Fibroblast of the aortic adventitia (primary cell): ENCODE measurements at regions not wholly inside any gene's neighbourhood (a gene's known extent, or its start where the extent isn't known, plus 50 kb on each side); places are given as distances from the start of the nearest gene placed in this dataset.
"Not testable (repeated sequence)": the region's sequence is repeated elsewhere in the genome, so short reads cannot be mapped to it uniquely, and the experiment has no call there.

ENCODE experiments used
- DNase-seq: peaks from one replicate; pipeline ENCODE4 v3.0.0-alpha.2; 2010; ENCODE audit warnings: low read depth
- H3K4me3 ChIP-seq: 2 replicates; pipeline ENCODE4 v1.5.1; 2011; ENCODE audit warnings: low read depth, mild to moderate bottlenecking, control low read depth, low read length, moderate library complexity
- TF ChIP-seq, protein P1 (sequence below): IDR thresholded peaks from 2 replicates; pipeline ENCODE4 v1.5.1; 2011; ENCODE audit warnings: mild to moderate bottlenecking, low read length, control low read depth, inconsistent platforms; ENCODE audit not compliant: insufficient read depth

DNA sequence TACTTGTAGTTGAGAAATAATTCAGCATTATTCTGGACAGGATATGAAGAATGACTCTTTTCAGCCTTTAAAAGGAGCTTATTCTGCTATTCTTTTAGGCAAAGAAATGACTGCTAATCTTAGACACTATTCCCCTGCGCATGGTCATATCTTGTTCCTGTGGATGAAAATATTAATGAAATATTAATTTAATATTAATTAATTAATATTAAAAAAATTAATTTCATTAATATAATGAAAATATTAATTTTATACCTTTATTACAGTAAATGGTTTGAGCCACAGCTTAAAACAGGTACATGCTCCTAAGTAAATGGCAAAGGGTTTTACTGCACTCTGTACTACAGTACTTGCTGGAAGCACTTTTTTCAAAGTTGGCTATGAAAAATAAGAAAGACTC is 890.1 kb upstream of the PIK3C3 start:
- H3K4me3 ChIP-seq: no peak overlapping the region
- DNase-seq: no peak
- TF ChIP-seq, protein P1, sequence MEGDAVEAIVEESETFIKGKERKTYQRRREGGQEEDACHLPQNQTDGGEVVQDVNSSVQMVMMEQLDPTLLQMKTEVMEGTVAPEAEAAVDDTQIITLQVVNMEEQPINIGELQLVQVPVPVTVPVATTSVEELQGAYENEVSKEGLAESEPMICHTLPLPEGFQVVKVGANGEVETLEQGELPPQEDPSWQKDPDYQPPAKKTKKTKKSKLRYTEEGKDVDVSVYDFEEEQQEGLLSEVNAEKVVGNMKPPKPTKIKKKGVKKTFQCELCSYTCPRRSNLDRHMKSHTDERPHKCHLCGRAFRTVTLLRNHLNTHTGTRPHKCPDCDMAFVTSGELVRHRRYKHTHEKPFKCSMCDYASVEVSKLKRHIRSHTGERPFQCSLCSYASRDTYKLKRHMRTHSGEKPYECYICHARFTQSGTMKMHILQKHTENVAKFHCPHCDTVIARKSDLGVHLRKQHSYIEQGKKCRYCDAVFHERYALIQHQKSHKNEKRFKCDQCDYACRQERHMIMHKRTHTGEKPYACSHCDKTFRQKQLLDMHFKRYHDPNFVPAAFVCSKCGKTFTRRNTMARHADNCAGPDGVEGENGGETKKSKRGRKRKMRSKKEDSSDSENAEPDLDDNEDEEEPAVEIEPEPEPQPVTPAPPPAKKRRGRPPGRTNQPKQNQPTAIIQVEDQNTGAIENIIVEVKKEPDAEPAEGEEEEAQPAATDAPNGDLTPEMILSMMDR: no peak

DNA sequence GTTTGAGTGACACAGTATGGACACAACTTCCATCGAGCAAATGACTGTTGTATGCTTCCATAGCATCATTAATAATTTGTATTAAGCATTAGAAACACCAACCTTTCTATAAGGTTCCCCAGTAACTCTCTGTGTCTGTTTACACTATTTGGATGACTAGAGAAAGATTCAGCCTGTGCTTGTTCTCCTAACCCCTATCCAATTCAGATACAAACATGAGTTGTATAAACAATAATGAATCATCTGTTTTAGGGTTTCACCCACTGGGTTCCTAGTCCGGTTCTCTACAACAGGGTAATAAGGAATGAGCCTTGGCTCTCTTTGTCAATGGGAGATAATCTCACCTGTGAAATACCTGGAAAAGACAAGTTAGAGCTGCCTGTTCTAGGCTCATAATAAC is 894.1 kb upstream of the PIK3C3 start:
- DNase-seq: no peak
- H3K4me3 ChIP-seq: no peak overlapping the region
- TF ChIP-seq, protein P1: no peak

DNA sequence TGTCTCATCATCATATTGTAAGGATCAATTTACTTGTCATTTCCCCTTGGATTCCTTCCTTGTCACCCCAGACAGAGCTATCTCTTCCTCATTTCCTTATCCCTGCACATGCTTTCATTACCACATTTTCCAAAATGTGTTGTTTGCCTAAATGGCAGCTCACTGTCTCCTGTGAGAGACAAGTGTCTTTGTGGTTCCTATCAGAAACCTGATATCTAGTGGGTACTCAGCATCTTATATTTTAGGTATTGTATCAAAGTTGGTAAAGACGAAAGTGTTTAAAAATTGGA is 896.0 kb upstream of the PIK3C3 start:
- H3K4me3 ChIP-seq: no peak overlapping the region
- TF ChIP-seq, protein P1: no peak
- DNase-seq: no peak

DNA sequence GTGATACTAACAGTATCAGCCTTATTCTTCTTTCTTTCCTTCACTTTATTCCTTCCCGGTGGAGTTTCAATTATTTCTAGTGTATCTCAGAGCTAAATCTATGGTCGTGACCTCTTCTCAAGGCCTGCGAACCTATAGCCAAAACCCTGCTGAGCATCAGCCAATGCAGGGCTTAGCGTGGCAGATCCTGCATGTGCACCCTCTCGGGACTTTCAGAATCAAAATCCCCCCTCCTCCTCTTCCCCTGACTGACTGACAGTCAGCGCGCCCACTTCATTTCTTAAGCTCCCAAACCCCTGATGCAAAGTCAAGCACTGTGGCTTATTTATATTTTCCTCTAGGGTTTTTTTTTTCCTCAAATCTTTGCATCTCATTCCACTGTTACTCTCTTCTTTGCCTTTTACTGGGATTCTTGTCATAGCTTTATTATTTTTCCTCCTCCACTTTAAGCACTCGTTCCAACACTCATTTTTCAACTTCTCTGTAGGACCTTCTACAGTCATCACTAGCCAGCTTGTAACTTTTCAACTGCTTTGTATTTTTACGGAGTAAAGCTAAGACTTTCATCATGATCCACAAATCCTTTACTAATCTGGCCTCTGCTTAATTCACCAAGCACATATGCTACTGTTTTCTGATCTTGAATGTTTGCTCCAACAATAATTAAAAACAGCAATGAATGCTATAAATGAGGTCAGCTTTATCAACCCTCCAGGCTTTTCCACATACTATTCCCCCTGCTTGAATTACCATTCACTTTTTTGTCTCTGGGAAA is 896.5 kb upstream of the PIK3C3 start:
- DNase-seq: no peak
- TF ChIP-seq, protein P1: no peak
- no peak overlapping the region for H3K4me3 ChIP-seq

DNA sequence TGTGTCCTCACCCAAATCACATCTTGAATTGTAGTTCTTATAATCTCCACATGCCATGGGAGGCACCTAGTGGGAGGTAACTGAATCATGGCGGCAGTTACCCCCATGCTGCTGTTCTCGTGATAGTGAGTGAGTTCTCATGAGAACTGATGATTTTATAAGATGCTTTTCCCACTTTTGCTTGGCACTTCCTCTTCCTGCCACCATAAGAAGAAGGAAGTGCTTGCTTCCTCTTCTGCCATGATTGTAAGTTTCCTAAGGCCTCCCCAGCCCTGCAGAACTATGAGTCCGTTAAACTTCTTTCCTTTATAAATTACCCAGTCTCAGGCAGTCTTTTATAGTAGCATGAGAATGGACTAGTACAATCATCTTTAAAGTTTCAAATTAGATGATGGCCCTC is 902.4 kb upstream of the PIK3C3 start:
- no peak overlapping the region for H3K4me3 ChIP-seq
- DNase-seq: no peak
- TF ChIP-seq, protein P1: no peak

DNA sequence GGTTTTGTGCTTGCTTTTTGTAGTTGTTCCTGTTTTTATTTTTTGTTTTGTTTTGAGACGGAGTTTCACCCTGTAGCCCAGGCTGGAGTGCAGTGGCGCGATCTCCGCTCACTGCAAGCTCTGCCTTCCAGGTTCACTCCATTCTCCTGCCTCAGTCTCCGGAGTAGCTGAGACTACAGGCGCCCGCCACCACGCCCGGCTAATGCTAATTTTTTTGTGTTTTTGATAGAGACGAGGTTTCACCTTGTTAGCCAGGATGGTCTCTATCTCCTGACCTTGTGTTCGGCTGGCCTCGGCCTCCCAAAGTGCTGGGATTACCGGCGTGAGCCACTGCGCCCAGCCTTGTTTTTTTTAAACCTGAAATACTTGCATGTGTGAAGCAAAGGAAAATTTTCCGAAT is 908.8 kb upstream of the PIK3C3 start:
- not testable (repeated sequence) for H3K4me3 ChIP-seq, DNase-seq

DNA sequence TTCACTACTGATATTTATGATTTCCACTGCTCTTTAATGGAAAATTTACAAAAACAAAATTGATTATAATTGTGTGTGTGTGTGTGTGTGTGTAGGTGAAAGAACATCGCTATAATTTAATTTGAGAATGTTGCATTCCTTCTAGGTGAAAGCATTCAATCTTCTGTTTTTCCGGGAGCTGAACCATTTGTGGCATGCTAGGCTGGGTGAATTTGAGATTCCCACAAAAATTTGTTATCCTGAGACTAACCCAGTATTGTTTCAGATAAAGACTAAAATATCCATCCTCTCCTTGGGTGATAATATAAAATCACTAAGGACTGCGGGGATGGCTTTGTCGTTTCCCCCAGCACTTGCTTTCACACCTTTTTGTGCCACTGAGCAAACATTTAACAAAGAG is 911.2 kb upstream of the PIK3C3 start:
- TF ChIP-seq, protein P1: no peak
- no peak overlapping the region for H3K4me3 ChIP-seq
- no peak for DNase-seq
